Upper lobe of left lung (tissue), 6 donors: ENCODE measurements at regions not wholly inside any gene's neighbourhood (a gene's known extent, or its start where the extent isn't known, plus 50 kb on each side); places are given as distances from the start of the nearest gene placed in this dataset.
A peak's percentile ranks its signal among the peaks of the same experiment; 100 is the strongest.

ENCODE experiments used
- ATAC-seq, 2 donors: fragments of 200-7000 bp; cut with Tn5 transposase; one replicate each; pipeline ENCODE4 v1.9.1; 2022; ENCODE audit warnings: mild to moderate bottlenecking in 2 of 2, moderate library complexity in 2 of 2; ENCODE audit not compliant: low FRiP score in 2 of 2
- DNase-seq, 2 donors: peaks; one replicate each; pipeline ENCODE4 v3.0.0-alpha.2; 2019 to 2020
- H3K27ac ChIP-seq, 4 donors: fragments of 200-600 bp; sonication (generic); one replicate each; pipeline ENCODE4 v1.5.1; 2016 to 2019
- H3K27me3 ChIP-seq, 4 donors: fragments of 200-600 bp; sonication (generic); one replicate each; pipeline ENCODE4 v1.5.1; 2017 to 2019
- H3K36me3 ChIP-seq, 4 donors: fragments of 200-600 bp; sonication (generic); one replicate each; pipeline ENCODE4 v1.5.1; 2016 to 2019
- H3K4me1 ChIP-seq, 4 donors: fragments of 200-600 bp; sonication (generic); one replicate each; pipeline ENCODE4 v1.5.1; 2018 to 2019
- H3K4me3 ChIP-seq, 4 donors: fragments of 200-600 bp; sonication (generic); one replicate each; pipeline ENCODE4 v1.5.1; 2017 to 2019; ENCODE audit warnings: mild to moderate bottlenecking in 2 of 4, moderate library complexity in 1 of 4
- H3K9me3 ChIP-seq, 4 donors: fragments of 200-600 bp; sonication (generic); one replicate each; pipeline ENCODE4 v1.5.1; 2018 to 2019
- EP300 ChIP-seq, 4 donors: sonication (generic); formaldehyde crosslinking; IDR thresholded peaks; one replicate each; pipeline ENCODE4 v1.5.1; 2017; ENCODE audit warnings: antibody characterized with exemption in 4 of 4, control low read depth in 2 of 4
- POLR2A ChIP-seq, 4 donors: fragments of 450-650 bp; IDR thresholded peaks; one replicate each; pipeline ENCODE4 v1.5.1; 2016 to 2017; ENCODE audit warnings: antibody characterized with exemption in 4 of 4, mild to moderate bottlenecking in 2 of 4
- POLR2AphosphoS5 ChIP-seq, 2 donors: sonication (generic); formaldehyde crosslinking; IDR thresholded peaks; one replicate each; pipeline ENCODE4 v1.5.1; 2017; ENCODE audit warnings: antibody characterized with exemption in 2 of 2
- WGBS, 2 donors: methylation state at CpG; one replicate each; pipeline ENCODE4 v1.1.5; 2017 to 2018; 5-methylcytosine and 5-hydroxymethylcytosine counted together
- TF ChIP-seq, protein P1 (sequence below), 6 experiments: fragments of 450-650 bp in 4 of 6; fragments of 200-600 bp in 2 of 6; sonication (generic) in 2 of 6; IDR thresholded peaks; one replicate each; pipeline ENCODE4 v1.5.1; 2016 to 2019; ENCODE audit warnings: antibody characterized with exemption in 6 of 6
- donor health status: DM: no; HTN: no; CAD: no; lungs with moderate emphysema.
- donor health status: DM: no; HTN: yes; CAD: no; lungs with severe emphysema.

DNA sequence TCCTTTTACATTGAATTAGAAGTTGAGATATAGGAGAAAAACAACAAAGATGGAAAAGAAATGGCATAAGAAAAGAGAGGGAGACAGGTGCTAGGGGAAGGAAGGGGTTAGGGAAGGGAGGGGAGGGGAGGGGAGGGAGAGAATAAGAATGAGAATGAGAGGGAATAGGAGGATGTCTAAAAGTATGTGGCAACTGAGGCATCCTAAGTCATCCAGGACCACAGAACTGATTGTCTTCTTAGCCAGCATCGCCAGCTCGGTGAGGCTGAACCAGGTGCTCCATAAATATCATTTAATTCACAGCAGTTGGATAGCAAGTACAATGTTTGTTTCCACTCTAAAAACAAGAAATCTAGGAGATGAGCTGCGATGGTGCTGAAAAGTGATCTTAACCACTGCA lies 393.5 kb downstream of the TMEM182 start:
- no peaks in the 10 kb centered on the region for H3K4me1 ChIP-seq
- H3K4me3 ChIP-seq = no peak overlapping the region
- H3K9me3 ChIP-seq = no peaks in the 10 kb centered on the region
- ATAC-seq = no peak
- DNase-seq = no peak
- H3K27me3 ChIP-seq = no peaks in the 10 kb centered on the region
- WGBS, 2 donors = 85 to 97% methylated on average over 3 of the region's 3 CpGs
- H3K27ac ChIP-seq = no peak overlapping the region
- no peaks in the 10 kb centered on the region for H3K36me3 ChIP-seq
- no peak for TF ChIP-seq POLR2AphosphoS5 (IDR thresholded peaks at IDR 0.05)
- TF ChIP-seq POLR2A (IDR thresholded peaks at IDR 0.05) = no peak
- no peak for TF ChIP-seq EP300 (IDR thresholded peaks at IDR 0.05)
- TF ChIP-seq, protein P1, sequence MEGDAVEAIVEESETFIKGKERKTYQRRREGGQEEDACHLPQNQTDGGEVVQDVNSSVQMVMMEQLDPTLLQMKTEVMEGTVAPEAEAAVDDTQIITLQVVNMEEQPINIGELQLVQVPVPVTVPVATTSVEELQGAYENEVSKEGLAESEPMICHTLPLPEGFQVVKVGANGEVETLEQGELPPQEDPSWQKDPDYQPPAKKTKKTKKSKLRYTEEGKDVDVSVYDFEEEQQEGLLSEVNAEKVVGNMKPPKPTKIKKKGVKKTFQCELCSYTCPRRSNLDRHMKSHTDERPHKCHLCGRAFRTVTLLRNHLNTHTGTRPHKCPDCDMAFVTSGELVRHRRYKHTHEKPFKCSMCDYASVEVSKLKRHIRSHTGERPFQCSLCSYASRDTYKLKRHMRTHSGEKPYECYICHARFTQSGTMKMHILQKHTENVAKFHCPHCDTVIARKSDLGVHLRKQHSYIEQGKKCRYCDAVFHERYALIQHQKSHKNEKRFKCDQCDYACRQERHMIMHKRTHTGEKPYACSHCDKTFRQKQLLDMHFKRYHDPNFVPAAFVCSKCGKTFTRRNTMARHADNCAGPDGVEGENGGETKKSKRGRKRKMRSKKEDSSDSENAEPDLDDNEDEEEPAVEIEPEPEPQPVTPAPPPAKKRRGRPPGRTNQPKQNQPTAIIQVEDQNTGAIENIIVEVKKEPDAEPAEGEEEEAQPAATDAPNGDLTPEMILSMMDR (IDR thresholded peaks at IDR 0.05) = no peak

DNA sequence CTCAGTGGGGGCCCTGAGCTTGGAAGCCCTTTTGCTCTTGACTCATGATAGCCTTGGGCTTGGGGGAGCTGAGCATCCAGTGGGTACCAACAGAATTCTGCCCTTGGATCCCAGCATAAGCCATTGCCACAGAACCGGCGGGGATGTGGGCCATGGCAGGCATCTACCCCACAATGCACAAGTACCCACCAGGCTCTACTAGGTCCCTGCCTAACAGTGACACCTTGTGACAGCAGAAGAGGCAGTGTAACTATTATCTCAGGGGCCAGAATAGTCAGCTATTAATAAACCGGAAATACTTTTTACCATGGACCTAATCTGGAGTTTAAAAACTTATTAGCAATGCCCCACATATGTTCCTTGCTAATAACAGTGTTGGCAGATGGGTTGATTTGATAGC lies 397.2 kb downstream of the TMEM182 start:
- DNase-seq (no peak), ATAC-seq (peak in 1 of 2 donors; percentile 40)
- Histone ChIP-seq H3K9me3 (no peaks in the 10 kb centered on the region), H3K4me1 (no peaks in the 10 kb centered on the region), H3K4me3 (no peak overlapping the region), H3K27ac (no peak overlapping the region), H3K27me3 (no peaks in the 10 kb centered on the region), H3K36me3 (no peaks in the 10 kb centered on the region)
- TF ChIP-seq, protein P1 (IDR thresholded peaks at IDR 0.05) = no peak
- 63 to 72% methylated on average over 1 to 3 of the region's 3 CpGs for WGBS, 2 donors

GRCh38 chr2:103161456-103162289 lies 399.8 kb downstream of the TMEM182 start:
- no peak overlapping the region for H3K27ac ChIP-seq
- TF ChIP-seq, protein P1 (IDR thresholded peaks at IDR 0.05) = peak in 5 of 6 experiments; percentile 15 to 59 (median 52)
- no peak for TF ChIP-seq POLR2A (IDR thresholded peaks at IDR 0.05)
- H3K4me1 ChIP-seq = no peaks in the 10 kb centered on the region
- no peak overlapping the region for H3K4me3 ChIP-seq
- H3K27me3 ChIP-seq = no peaks in the 10 kb centered on the region
- 36 to 38% methylated on average over 7 of the region's 7 CpGs for WGBS, 2 donors
- no peaks in the 10 kb centered on the region for H3K36me3 ChIP-seq
- H3K9me3 ChIP-seq = no peaks in the 10 kb centered on the region
- DNase-seq (no peak), ATAC-seq (peak in 1 of 2 donors; percentile 68)

- ATAC-seq (no peak), DNase-seq (no peak)
- H3K4me1 ChIP-seq = no peaks in the 10 kb centered on the region
- no peaks in the 10 kb centered on the region for H3K36me3 ChIP-seq
- WGBS, 2 donors = 64 to 78% methylated on average over 5 of the region's 5 CpGs
- no peak overlapping the region for H3K4me3 ChIP-seq
- H3K27ac ChIP-seq = no peak overlapping the region
- no peaks in the 10 kb centered on the region for H3K27me3 ChIP-seq
- no peak for TF ChIP-seq POLR2AphosphoS5 (IDR thresholded peaks at IDR 0.05)
- no peak for TF ChIP-seq EP300 (IDR thresholded peaks at IDR 0.05)
- no peak for TF ChIP-seq POLR2A (IDR thresholded peaks at IDR 0.05)
- TF ChIP-seq, protein P1 (IDR thresholded peaks at IDR 0.05) = no peak
- H3K9me3 ChIP-seq = no peaks in the 10 kb centered on the region
These were observed 402.9 kb downstream of the TMEM182 start for GRCh38 chr2:103164748-103165147.

- DNase-seq (no peak), ATAC-seq (no peak)
- H3K4me1 ChIP-seq = no peaks in the 10 kb centered on the region
- no peak overlapping the region for H3K27ac ChIP-seq
- no peak for TF ChIP-seq POLR2A (IDR thresholded peaks at IDR 0.05)
- no peak for TF ChIP-seq POLR2AphosphoS5 (IDR thresholded peaks at IDR 0.05)
- no peaks in the 10 kb centered on the region for H3K27me3 ChIP-seq
- WGBS, 2 donors = 88 to 90% methylated on average over 6 of the region's 6 CpGs
- no peaks in the 10 kb centered on the region for H3K36me3 ChIP-seq
- H3K4me3 ChIP-seq = no peak overlapping the region
- H3K9me3 ChIP-seq = no peaks in the 10 kb centered on the region
These were observed 404.0 kb downstream of the TMEM182 start for GRCh38 chr2:103165836-103166235.
